B cell (primary cell): ENCODE measurements at regions not wholly inside any gene's neighbourhood (a gene's known extent, or its start where the extent isn't known, plus 50 kb on each side); places are given as distances from the start of the nearest gene placed in this dataset. TPM values are rescaled to one million over a fixed set of nuclear protein-coding genes. Genes with fewer than 3 reads are reported as not detected.

Source experiments
- small RNA-seq: library from RNA; depleted of rRNA; stranded (forward); fragments of <200 nt; gene quantifications from one replicate; pipeline ENCODE3, GENCODE V24; 2012; ENCODE audit warnings: low replicate concordance, low read depth; ENCODE audit not compliant: insufficient read length

Small RNAs in the stretch of these regions (small RNA-seq; reads per million reads assigned to genes)
- not detected for gene RN7SL35P
- not detected for gene SNRPBP1
